ENCODE measurements at regions not wholly inside any gene's neighbourhood (a gene's known extent, or its start where the extent isn't known, plus 50 kb on each side); places are given as distances from the start of the nearest gene placed in this dataset.

GRCh38 chr18:5824370-5824984 lies 70.8 kb downstream of the TMEM200C start:
- no TSS peak for BruUV-seq (replicated peaks)
- ATAC-seq = no peak
- intact Hi-C loops (cut with micrococcal nuclease; ENCODE audit: unreplicated experiment) = no loop called here
- POLR2A ChIA-PET = no interaction called here
- H3K27ac ChIP-seq (ENCODE audit: low read length) = no peak overlapping the region
- H3K4me3 ChIP-seq (ENCODE audit: low read depth in 2 of 2, low read length in 2 of 2) = no peak overlapping the region
- CTCF ChIA-PET = no interaction called here
- DNase-seq (ENCODE audit: low read depth, low spot score) = no peak
- in situ Hi-C loops (cut with HindIII; ENCODE audit: low pct_unique_long_range_greater_than_20kb, low sequenced_read_pairs) = no loop called here
- no peaks in the 10 kb centered on the region for H3K4me1 ChIP-seq (ENCODE audit: control insufficient read depth, insufficient read depth, low read length)
- no peaks in the 10 kb centered on the region for H3K27me3 ChIP-seq (ENCODE audit: control insufficient read depth, insufficient read depth, low read length)
- H3K9me3 ChIP-seq (ENCODE audit: control insufficient read depth, insufficient read depth, low read depth, low read length) = no peaks in the 10 kb centered on the region
- H3K36me3 ChIP-seq (ENCODE audit: control insufficient read depth, insufficient read depth, low read length) = no peaks in the 10 kb centered on the region
- no peak for TF ChIP-seq CTCF (IDR thresholded peaks at IDR 0.05)
- no peak for TF ChIP-seq REST (IDR thresholded peaks at IDR 0.05; ENCODE audit: insufficient read depth in 1 of 2, low read depth in 2 of 2, low read length in 1 of 2)
- no peak for TF ChIP-seq TCF7L2 (IDR thresholded peaks at IDR 0.05; ENCODE audit: low read depth, low read length)
- no peak for TF ChIP-seq SIN3A (IDR thresholded peaks at IDR 0.05; ENCODE audit: borderline replicate concordance, insufficient read depth, low read depth, low read length)
- TF ChIP-seq POLR2AphosphoS5 (IDR thresholded peaks at IDR 0.05; ENCODE audit: low read depth, low read length) = no peak

- Histone ChIP-seq H3K9me3 (ENCODE audit: control insufficient read depth, insufficient read depth, low read depth, low read length) (no peaks in the 10 kb centered on the region), H3K4me3 (ENCODE audit: low read depth in 2 of 2, low read length in 2 of 2) (no peak overlapping the region), H3K27ac (ENCODE audit: low read length) (no peak overlapping the region), H3K4me1 (ENCODE audit: control insufficient read depth, insufficient read depth, low read length) (no peaks in the 10 kb centered on the region), H3K27me3 (ENCODE audit: control insufficient read depth, insufficient read depth, low read length) (no peaks in the 10 kb centered on the region), H3K36me3 (ENCODE audit: control insufficient read depth, insufficient read depth, low read length) (no peaks in the 10 kb centered on the region)
- in situ Hi-C loops (cut with HindIII; ENCODE audit: low pct_unique_long_range_greater_than_20kb, low sequenced_read_pairs) (no loop called here), intact Hi-C loops (cut with micrococcal nuclease; ENCODE audit: unreplicated experiment) (no loop called here)
- CTCF ChIA-PET = no interaction called here
- no TSS peak for BruUV-seq (replicated peaks)
- TF ChIP-seq REST (IDR thresholded peaks at IDR 0.05; ENCODE audit: insufficient read depth in 1 of 2, low read depth in 2 of 2, low read length in 1 of 2) (no peak), POLR2AphosphoS5 (IDR thresholded peaks at IDR 0.05; ENCODE audit: low read depth, low read length) (no peak), SIN3A (IDR thresholded peaks at IDR 0.05; ENCODE audit: borderline replicate concordance, insufficient read depth, low read depth, low read length) (no peak)
- POLR2A ChIA-PET = no interaction called here
- DNase-seq (ENCODE audit: low read depth, low spot score) (no peak), ATAC-seq (no peak)
These were observed 77.5 kb downstream of the TMEM200C start for GRCh38 chr18:5817816-5818215.

All from Panc1 (cell line).